ENCODE measurements at regions not wholly inside any gene's neighbourhood (a gene's known extent, or its start where the extent isn't known, plus 50 kb on each side); places are given as distances from the start of the nearest gene placed in this dataset.

DNA sequence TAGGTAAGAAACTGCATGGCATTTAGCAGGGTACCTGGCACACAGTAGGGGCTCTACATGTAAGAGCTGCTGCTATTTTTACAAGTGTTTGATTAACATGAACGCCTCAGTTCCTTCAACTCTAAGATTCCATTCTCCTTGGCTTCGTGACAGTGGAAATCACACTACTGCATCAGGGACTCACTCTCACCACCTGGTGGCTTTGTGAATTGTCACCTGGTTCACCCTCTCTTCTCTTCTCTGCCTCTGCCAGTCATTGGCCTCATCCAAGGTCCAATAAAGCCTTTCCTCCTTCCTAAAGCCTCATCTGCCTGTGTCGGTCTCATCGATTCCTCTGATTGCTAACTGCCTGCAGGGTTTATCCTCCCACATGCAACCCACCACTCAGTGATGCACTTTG, 476.4 kb downstream of the VRK1 start:
- no peak for DNase-seq

DNA sequence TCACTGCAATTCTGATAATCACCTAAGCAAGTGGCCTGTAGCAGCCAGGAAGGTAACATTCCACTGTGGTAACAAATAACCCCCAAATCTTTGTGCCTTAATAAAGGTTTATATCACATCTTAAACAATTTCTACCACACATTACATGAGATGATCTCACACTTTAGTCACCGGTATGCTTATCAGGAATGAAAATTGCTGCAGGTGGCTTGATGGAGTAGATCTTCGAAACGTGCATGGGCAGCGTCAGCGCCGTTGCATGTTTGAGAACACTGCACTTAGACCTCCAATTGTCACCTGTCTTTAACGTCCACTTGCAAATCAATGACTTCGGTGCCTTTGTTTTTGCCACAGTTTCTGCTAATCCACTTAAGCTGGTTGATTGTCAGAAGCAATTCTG, 477.4 kb downstream of the VRK1 start:
- DNase-seq = no peak

GRCh38 chr14:97275276-97275675, 478.1 kb downstream of the VRK1 start:
- no peak for DNase-seq

GRCh38 chr14:97276573-97276972, 479.4 kb downstream of the VRK1 start:
- DNase-seq = no peak

DNA sequence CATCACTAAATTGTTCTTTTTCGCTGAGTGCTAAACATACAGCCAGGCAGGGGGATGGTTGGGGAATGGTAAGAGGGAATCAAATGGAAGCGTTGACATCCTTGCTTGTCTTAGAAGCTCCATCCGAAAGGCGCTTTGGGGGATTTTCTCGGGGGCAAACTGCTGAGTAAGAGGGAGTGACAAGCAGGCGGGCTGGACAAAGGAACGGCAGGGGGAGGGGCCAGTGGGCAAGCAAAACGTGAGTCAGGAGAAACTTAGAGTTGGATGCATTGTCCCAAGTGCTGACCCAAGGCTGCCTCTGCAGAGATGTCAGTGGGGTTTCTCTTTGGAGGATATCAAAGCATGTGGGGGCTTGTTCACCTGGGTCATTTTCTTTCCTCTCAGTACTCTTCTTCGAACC, 480.5 kb downstream of the VRK1 start:
- no peak for DNase-seq

- no peak for DNase-seq
Measured at GRCh38 chr14:97280526-97280925, 483.3 kb downstream of the VRK1 start.

- no peak for DNase-seq
Measured at GRCh38 chr14:97281741-97282140, 484.6 kb downstream of the VRK1 start.

DNA sequence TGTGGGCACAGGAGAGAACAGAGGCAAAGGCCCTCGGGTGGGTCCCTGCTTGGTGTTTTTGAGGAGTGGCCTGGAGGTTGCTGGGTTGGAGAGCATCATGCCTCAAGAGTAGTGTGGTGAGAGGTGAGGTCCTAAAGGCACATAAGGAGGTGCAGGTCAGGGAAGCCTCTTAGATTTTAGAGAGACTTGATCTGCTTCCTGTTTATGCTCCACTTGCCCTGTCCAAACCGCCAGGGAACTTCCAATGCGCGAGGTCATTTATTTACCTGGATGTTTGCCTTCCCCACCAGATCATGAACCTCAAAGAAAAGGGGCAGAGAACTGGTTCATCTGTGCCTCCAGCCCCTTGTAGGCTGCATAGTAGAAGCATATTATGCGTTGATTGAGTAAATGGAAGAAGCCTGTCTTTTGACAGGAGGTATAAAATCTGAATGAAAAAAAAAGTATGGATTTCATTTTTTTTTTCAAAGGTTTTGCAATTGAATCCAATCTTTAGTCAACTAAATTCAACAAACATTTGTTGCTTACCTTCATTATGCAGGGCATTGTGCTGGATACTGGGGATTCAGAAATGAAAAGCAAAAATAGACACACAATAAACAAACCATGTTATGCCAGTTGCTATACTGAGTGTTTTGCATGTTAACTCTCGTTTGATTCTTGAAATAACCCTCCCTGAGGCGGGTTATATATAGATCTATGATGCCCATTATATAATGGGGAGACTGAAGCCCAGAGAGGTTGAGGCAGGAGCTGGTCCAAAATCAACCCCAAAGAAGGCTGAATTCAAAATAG, 485.2 kb downstream of the VRK1 start:
- no peak for DNase-seq

DNA sequence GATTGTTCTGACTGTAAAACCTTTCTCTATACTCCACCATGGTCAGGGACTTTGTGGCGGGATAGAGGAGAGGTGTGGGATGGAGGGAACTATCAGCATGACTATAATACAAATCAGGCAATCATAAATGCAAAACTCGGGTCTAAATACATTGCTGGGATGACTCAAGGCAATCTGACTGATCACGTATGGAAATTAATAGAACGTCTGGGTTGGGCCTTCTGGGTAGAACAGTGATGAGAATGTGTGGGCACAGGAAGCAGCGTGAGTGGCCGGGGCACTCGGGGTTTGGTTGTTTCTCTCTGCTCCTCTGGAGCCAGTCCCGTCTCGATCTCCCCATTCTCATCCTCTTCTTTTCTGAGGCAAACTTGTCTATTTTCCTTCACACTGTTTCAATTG, 485.8 kb downstream of the VRK1 start:
- DNase-seq = no peak

DNA sequence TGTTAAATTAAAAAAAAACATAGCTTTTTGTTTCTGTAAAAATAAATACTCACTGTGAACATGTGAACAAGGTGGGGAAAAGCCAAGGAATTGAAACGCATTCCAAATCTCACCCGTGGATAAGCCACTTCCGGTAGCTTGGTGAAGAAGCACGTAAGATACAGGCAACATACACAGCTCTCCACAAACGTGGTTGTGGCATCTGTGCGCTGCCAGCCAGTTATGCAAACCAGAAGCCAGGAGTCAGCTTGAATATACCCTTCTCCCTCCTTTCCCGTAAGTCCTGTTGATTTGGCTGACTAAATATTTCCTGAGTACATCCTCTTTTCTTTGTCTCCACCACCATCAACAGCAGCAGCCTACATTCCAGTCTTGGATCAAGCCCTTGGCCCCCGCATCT, 486.2 kb downstream of the VRK1 start:
- DNase-seq = no peak

GRCh38 chr14:97283841-97284240, 486.7 kb downstream of the VRK1 start:
- DNase-seq = no peak

GRCh38 chr14:97287956-97288355, 490.8 kb downstream of the VRK1 start:
- DNase-seq = no peak

- DNase-seq = no peak
Measured at GRCh38 chr14:97290065-97290464, 492.9 kb downstream of the VRK1 start.

- DNase-seq = no peak
Measured at GRCh38 chr14:97290977-97291376, 493.8 kb downstream of the VRK1 start.

GRCh38 chr14:97293659-97294058, 496.5 kb downstream of the VRK1 start:
- DNase-seq = no peak

DNA sequence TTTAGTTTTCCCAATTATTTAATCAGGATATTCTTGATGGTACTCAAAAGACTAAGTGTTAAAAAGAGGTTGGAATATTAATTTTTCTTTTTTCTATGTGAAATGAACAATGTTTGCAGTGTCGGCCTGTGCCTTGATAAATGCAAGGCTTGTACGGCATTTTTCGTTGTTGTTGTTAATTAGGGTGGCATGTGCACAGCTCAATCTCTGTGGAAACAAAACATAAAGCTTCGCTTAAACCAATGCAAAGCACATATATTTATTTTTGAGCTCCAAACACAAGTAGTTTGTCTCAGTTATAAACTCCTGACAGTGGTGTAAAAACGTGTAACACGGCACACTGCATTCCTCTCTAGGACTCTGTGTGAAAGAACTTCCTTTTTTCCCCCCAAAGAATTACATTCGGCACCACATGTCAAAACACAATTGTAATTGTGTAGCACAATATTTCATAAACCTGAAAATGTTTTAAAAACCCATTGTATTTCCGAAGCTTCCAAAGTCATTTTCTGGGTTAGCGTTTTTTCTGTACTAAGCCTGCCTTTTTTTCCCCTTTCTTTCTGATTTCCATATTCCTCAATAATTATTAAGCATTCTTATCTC, 498.0 kb downstream of the VRK1 start:
- DNase-seq = no peak

- no peak for DNase-seq
Measured at GRCh38 chr14:97296176-97296575, 499.0 kb downstream of the VRK1 start.

DNA sequence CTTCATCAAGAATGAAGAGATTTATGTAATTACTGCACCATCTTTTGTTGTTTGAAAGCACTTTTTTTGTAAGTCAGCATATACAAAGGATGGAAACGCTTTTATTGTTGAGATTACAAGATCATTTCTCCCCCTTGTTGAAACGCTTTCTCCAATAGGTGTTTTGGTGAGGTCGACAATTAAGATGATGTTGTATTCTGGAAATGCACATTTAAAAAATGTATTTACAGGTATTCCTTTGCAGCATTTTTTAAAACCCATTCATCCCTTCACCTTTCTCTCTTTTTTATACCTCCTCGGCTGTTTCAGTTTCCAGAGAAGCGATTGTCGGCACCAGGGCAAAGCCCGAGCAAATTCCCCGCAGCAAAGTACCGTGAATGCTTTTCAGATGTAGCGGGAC, 499.9 kb downstream of the VRK1 start:
- DNase-seq = no peak

GRCh38 chr14:97298331-97298730, 501.1 kb downstream of the VRK1 start:
- DNase-seq = no peak

GRCh38 chr14:97298736-97299135, 501.6 kb downstream of the VRK1 start:
- DNase-seq = no peak

GRCh38 chr14:97299661-97300060, 502.5 kb downstream of the VRK1 start:
- no peak for DNase-seq

- DNase-seq = no peak
Measured at GRCh38 chr14:97301931-97302559, 504.9 kb downstream of the VRK1 start.

GRCh38 chr14:97306133-97306759, 509.1 kb downstream of the VRK1 start:
- DNase-seq = no peak

DNA sequence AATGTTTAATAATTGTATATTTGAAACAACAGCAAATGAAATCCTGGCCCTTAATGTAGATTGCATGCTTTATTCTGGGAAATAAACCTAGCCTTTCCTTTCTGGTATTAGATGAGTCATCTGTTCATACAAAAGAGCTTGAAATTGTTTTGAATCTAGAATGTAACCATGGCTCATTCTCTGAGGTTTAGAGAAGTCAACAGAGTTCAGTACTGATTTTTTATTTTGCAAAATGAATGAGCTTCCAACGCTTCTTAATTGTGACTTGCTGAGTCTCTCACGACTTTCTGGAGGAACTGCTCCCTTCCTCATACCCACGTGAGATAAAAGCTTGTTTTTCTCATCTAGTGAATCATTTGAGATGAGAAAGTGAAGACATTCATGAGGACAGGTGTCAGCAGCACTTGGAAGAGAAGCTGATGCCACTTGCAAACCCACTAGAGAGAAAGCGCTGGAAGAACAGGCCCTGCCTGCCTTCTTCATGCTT, 509.6 kb downstream of the VRK1 start:
- DNase-seq = no peak
